Heart left ventricle (tissue), 13 donors: ENCODE measurements at regions not wholly inside any gene's neighbourhood (a gene's known extent, or its start where the extent isn't known, plus 50 kb on each side); places are given as distances from the start of the nearest gene placed in this dataset.

ENCODE experiments used
- CTCF ChIP-seq, 12 donors: fragments of 200-600 bp; sonication (generic) in 4 of 12; IDR thresholded peaks; one replicate each; pipeline versions ENCODE4 v1.5.0 to v1.8.0; 2018 to 2022; ENCODE audit warnings: antibody characterized with exemption in 12 of 12, mild to moderate bottlenecking in 5 of 12
- POLR2A ChIP-seq, 2 donors: fragments of 450-650 bp; IDR thresholded peaks; one replicate each; pipeline ENCODE4 v1.6.1; 2017; ENCODE audit warnings: antibody characterized with exemption in 2 of 2, mild to moderate bottlenecking in 2 of 2, moderate library complexity in 2 of 2
- donor health status: ischemic (EF 13 %, LVEDD 7.1; RV severe dilation, severe dysfunction).
- donor health status: DM: no; HTN: yes; CAD: no.
- donor health status: DM: no; HTN: no; CAD: no.
- donor health status: ischemic (EF 25% LVEDD 6.9; RV normal size, moderate dysfunction).
- donor health status: ischemic (EF 25% LVEDD 5.7; RV mildly dilated, moderate dysfunction).
- donor health status: ischemic (EF 35%, LVEDD 5.7; RV mildly dilated, moderate dysfunction).
- donor health status: nonischemic (EF 11% LVEDD 7.7; RV severe dilation, severe dysfunction).
- donor health status: DM: yes; HTN: yes; CAD: no.
- donor health status: PGD.
- donor health status: ischemic (EF 29% LVEDD 5.4; RV normal size, mild dysfunction).
- donor health status: nonischemic (EF 23%, LVEDD 6.1; RV moderate dilation, normal function).

GRCh38 chr7:101698964-101699363 is 69.9 kb upstream of the MYL10 start:
- TF ChIP-seq CTCF (IDR thresholded peaks at IDR 0.05) (no peak), POLR2A (IDR thresholded peaks at IDR 0.05) (no peak)
